GM18873 (cell line): ENCODE measurements at regions not wholly inside any gene's neighbourhood (a gene's known extent, or its start where the extent isn't known, plus 50 kb on each side); places are given as distances from the start of the nearest gene placed in this dataset.
"Not testable (repeated sequence)": the region's sequence is repeated elsewhere in the genome, so short reads cannot be mapped to it uniquely, and the experiment has no call there.

ENCODE experiments used
- ATAC-seq: cut with Tn5 transposase; IDR thresholded peaks from one replicate; pipeline ENCODE4 v1.9.1; 2021; ENCODE audit warnings: mild to moderate bottlenecking, moderate library complexity, moderate number of reproducible peaks; ENCODE audit not compliant: unreplicated experiment, low FRiP score

GRCh38 chr9:108803428-108804065, 52.2 kb downstream of the ACTL7B start:
- ATAC-seq = no peak

DNA sequence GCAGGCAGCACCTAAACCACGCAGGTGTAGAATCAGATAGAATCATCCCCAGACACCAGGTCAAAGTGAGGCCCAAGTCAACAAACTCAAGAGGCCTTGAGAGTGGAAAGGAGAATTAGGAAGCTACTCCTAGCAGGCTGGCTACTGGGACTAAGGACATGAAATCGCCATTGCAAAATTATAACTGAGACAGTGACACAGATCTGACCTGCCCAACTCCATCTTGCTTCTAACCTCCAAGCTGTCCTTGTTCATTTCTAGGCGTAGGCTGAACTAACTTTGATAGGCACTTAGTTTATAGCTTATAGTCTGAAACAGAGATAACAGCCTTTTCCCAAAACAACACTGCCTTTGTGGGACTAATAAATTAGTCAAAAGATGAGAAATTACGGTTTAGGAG, 52.8 kb downstream of the ACTL7B start:
- ATAC-seq = no peak

- ATAC-seq = no peak
These were observed 53.8 kb downstream of the ACTL7B start for GRCh38 chr9:108801949-108802348.

DNA sequence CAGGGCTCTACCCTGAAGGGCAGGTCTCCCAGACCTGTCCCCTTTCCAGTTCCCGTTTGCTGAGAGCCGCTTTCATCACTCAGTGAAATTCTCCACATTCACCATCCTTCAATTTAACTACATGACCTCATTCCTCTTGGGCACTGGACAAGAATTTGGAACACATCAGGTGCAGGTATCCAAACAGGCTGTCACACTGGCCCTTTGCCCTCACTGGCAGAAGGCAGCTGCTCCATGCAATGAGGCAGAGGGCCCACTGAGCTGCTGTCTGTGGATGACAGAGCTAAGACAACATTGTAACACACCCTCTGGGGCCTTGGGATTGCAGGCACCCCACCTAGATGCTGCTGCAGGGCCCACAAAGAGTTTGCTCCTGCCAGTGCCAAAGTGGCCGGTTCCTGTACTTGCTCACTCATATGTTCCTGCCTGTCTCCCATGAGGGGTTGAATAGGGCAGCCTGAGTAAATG, 55.1 kb downstream of the ACTL7B start:
- ATAC-seq = no peak

- ATAC-seq = no peak
These were observed 62.2 kb downstream of the ACTL7B start for GRCh38 chr9:108793573-108793972.

GRCh38 chr9:108789742-108790141, 66.0 kb downstream of the ACTL7B start:
- no peak for ATAC-seq

DNA sequence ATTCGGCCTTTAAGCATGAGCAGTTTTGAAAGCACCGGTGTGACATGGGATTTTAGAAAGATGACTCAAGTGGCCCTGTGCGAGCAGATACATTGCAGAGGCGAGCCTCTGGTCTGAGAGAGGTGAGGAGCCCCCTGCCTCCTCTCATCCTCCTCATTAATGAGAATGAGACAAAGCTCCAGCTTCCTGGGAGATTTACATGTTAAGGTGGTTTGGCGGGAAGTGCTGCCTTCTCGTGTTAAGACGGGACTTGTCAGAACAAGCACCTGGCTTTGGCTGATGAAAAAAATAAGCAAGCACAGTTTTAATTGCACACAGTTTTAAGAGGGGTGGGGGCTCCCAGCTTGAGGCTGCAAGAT, 68.1 kb downstream of the ACTL7B start:
- no peak for ATAC-seq

GRCh38 chr9:108786901-108787689, 68.7 kb downstream of the ACTL7B start:
- ATAC-seq = no peak

- no peak for ATAC-seq
These were observed 69.5 kb downstream of the ACTL7B start for GRCh38 chr9:108786322-108786721.

DNA sequence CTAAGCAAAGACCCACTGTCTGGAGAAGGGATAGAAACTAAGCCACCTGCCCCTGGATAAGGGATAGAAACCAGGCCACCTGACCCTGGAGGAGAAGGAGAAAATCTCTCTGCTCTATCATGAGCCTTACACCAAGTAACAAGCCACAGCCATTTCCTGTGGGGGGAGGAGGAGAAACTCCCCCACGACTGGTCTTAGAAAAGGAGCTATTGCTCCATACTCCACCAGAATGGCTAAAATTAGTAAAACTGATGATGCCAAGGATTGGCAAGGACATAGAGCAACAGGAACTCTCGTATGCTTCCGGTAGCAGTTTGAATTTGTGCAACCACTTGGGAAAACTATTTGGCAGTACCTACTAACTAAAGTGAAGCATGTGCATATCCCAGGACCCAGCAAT, 70.8 kb downstream of the ACTL7B start:
- no peak for ATAC-seq

GRCh38 chr9:108783731-108784495, 71.9 kb downstream of the ACTL7B start:
- ATAC-seq = no peak

DNA sequence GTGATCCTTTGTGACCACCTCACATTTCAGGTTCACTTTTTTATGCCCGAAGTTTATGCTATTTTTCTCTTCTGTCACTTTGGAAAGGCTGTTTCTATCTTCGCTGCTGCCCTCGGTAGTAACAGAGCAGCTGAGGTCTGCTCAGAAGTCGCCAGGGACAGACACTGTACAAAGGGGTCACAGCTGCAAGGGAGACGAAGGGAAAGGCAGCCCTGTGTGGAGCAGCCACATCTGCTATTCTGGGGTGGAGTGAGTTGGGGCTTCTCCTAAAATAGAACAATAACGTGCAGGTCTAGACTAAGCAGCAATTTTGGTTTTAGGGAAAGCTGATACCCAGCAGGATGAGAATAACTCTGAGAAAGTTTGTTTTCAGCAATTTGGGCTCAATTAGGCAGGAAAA, 72.5 kb downstream of the ACTL7B start:
- no peak for ATAC-seq

DNA sequence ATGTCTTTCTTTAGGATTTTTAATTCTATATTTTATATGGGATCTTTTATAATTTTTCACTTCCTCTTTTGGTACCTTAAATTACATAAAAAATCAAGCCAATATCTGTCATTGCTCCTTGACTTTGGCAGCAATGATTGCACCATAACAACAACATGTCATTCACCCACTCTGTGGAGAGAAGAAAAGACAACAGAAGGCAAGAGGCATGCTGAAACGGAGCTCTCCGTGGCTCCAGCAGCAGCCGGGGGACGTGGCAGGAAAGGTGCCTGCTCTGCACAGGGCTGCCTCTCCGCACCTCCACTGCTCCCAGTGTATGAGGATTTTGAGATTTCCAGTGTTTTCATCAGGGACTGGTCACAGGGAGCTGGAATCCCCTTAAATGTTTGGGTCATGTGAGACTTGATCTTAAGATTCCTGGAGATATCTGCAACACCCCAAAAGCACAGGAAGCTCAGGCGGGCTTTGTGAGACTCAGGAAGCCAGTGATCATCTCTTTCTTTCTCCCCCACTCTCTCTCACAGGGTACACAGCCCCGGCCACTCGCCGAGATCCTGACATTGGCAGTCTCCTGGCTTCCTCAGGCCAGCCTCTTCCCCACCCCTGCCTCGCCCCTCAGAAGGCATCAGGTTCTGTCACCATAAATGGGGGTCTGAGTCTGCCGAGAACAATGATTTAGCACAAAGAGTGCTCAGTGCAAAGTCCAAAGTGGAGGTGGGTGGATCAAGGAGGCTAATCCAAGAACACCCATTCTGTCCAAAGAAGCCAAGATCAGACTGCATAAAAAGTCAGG, 74.6 kb downstream of the ACTL7B start:
- no peak for ATAC-seq

- ATAC-seq = no peak
These were observed 76.0 kb downstream of the ACTL7B start for GRCh38 chr9:108779551-108780325.

- ATAC-seq = no peak
These were observed 78.7 kb downstream of the ACTL7B start for GRCh38 chr9:108776920-108777639.

- no peak for ATAC-seq
These were observed 79.9 kb downstream of the ACTL7B start for GRCh38 chr9:108775901-108776306.

- not testable (repeated sequence) for ATAC-seq
These were observed 81.7 kb downstream of the ACTL7B start for GRCh38 chr9:108774088-108774487.

DNA sequence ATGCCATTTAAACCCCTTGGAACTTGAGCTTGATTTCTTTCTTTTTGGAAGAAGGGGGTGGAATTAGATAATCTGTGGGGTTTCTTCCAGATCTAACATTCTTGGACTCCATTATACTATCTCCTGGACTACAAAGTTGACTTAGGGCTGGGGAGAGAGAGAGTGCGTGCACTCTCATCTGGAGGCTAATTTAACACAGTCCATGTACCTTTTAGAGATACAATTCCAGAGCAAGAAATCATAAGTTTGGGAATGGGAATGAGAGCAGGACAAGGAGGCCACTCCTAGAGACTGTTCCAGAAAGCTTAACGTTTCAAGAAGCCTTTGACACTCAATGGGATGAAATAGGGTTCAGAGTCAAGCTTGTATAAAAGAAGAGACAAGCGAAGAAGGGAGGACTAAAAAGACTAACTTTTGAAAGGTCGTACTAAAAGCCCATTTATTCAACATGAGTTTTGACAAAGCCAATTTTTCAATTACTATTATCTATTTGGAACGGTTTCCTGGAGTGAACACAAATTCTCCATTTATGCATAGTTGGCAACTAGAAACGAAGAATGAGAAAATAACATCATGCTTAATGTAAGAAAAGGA, 83.4 kb downstream of the ACTL7B start:
- ATAC-seq = no peak

GRCh38 chr9:108768744-108769143, 87.0 kb downstream of the ACTL7B start:
- ATAC-seq = no peak
